GM19455 (cell line): ENCODE measurements at regions not wholly inside any gene's neighbourhood (a gene's known extent, or its start where the extent isn't known, plus 50 kb on each side); places are given as distances from the start of the nearest gene placed in this dataset.
"Not testable (repeated sequence)": the region's sequence is repeated elsewhere in the genome, so short reads cannot be mapped to it uniquely, and the experiment has no call there.

ENCODE experiments used
- ATAC-seq: cut with Tn5 transposase; IDR thresholded peaks from one replicate; pipeline ENCODE4 v1.9.1; 2021; ENCODE audit not compliant: unreplicated experiment

DNA sequence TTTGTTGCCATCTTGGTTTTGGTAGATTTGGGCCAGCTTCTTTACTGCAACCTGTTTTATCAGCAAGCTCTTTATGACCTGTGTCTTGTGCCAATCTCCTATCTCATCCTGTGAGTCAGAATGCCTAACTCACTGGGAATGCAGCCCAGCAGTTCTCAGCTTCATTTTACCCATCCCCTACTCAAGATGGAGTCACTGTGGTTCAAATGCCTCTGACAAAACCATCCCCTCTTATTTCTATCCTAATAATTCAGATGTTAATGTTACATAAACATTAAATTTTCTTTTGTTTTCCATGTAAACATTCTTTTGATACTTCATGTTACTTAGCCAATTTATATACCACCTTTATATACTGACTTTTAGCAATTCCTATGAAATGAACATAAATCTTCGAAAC, 746.3 kb downstream of the CDH18 start:
- ATAC-seq = no peak

DNA sequence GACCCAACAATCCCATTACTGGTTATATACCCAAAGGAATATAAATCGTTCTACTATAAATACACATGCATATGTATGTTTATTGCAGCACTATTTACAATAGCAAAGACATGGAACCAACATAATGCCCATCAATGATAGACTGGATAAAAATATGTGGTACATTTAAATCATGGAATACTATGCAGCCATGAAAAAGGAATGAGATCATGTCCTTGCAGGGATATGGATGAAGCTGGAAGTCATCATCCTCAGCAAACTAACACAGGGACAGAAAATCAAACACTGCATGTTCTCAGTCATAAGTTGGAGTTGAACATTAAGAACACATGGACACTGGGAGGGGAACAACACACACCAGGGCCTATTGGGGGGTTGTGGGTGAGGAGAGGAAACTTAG, 741.8 kb downstream of the CDH18 start:
- not testable (repeated sequence) for ATAC-seq

DNA sequence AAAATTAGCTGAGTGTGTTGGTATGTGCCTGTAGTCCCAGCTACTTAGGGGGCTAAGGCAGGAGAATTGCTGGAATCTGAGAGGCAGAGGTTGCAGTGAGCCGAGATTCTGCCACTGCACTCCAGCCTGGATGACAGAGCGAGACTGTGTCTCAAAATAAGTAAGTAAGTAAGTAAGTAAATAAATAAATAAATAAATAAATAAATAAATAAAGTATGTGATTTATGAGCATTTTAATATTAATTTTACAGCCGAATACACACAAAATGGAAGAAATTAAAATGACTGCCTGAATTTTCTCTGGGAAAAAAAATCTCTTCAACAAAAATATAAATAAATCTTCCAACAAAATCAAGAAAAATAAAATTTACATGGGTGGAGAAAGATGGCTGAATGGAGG, 740.7 kb downstream of the CDH18 start:
- no peak for ATAC-seq

DNA sequence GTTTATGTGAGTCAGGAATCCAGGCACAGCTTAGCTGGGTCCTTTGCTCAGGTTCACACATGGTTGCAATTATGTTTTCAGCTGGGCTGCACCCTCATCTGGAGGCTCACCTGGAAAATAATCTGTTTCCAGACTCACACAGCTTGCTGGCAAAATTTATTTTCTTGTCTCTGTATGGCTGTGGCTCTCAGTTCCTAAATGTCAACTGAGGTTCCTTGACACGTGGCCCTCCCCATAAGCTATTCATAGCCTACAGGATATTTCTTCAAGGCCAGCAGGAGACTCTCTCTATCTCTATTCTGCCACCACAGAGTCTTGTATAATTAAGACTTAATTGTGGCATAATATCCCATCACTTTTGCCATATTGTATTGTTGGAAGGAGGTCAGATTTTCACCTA, 732.0 kb downstream of the CDH18 start:
- no peak for ATAC-seq

DNA sequence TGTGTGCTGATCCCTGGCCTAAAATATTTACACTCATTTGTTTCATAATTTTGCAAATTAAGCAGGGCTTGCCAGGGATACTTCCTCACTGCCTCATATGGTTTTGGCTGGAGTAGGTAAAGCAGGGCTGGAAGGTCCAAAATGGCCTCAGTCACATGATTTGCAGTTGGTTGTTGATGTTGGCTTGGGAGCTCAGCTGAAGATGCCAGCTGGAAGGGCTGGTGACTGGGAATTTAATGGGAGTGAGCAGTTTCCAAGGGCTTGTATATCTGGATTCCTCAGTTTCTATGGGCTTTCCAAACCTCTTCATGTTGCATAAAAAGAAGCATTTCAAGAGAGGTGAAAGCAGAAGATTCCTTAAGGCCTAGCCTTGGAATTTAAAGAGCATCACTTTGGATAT, 729.3 kb downstream of the CDH18 start:
- ATAC-seq = no peak

DNA sequence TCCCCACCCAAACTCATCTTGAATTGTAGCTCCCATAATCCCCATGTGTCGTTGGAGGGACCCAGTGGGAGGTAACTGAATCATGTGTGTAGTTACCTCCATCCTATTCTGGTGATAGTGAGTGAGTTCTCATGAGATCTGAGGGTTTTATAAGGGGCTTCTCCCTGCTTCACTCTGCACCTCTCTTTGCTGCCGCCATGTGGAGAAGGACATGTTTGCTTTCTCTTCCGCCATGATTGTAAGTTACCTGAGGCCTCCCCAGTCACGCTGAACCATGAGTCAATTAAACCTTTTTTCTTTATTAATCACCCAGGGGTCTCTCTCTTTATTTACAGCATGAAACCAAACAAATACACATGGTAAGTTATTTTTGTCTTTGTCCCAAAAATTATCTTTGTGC, 726.1 kb downstream of the CDH18 start:
- no peak for ATAC-seq

DNA sequence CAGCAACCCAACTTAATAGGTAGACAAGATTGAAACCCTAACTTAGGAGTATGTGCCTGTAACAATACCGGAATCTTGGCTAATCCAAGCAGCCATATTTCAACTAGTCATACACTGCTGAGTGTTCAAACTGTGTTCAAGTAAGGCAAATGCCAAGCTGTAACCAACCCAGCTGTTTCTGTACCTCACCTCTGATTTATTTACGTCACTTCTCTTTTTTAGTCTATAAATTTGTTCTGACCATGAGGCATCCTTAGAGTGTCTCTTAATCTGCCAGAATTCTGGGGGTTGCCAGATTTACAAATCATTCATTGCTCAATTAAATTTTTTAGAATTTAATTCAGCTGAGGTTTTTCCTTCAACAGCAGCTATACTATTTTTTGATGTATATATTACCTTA, 723.2 kb downstream of the CDH18 start:
- ATAC-seq = no peak

DNA sequence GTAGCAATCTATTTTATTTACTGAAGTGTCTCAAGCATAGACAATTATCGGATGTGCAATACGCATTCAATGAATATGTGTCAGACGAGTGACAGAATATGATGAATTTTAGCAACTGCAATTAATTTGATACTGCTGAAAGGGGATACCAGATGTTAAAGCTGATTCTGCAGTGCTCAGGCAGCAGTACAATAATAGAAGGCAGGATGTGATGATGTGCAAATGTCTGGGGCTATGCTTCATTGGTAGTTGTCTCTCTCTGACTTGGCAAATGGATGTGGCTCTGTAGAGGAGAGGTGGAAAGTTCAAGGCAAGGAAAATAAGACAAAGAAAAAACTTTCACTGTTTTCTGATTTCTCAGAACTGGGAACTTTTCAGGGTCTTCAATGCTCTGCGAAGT, 721.2 kb downstream of the CDH18 start:
- no peak for ATAC-seq

DNA sequence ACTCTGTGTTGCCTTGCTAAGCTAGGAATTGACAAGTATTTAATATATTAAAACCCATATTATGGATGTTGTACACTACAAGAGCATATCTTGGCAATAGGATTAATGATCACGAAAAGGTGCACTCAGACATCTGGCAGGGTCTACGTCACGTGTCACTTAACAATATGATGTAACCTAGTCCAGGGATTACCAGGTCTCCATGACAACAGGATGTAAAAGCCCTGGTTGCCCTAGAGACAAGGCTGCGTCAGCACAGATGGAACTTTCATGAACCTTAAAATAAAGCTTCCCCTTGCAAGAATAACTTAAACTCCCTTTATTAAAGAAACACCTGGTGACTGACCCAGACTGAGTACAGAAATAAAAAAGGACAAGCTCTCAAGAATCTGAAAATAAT, 717.8 kb downstream of the CDH18 start:
- ATAC-seq = no peak

DNA sequence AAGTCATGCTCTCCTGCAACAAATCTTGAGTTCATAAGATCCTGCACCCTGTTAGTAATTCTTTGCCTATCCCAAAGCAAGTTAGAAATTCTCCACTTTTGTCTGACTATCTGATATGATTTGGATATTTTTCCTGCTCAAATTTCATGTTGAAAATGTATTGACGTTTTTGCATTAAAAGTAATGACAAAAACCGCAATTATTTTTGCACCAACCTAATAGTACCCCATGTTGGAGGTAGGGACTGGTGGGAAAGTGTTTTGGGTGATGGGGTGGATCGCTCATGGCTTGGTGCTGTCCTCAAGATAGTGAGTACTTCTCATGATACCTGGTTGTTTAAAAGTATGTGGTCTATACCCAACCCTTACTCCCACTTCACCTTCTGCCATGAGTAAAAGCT, 713.4 kb downstream of the CDH18 start:
- ATAC-seq = no peak

DNA sequence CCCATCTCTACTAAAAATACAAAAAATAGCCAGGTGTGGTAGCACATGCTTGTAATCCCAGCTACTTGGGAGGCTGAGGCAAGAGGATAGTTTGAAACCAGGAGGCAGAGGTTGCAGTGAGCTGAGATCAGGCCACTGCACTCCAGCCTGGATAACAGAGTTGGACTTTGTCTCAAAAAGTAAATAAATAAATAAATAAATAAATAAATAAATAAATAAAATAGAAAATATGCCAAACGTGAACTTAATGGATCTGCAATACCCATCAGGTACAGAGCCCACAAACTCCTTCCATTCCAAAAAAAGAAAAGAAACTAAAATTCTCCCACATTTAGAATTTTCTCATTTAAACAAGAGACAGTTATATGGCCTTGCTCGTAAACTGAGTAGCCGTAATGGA, 702.7 kb downstream of the CDH18 start:
- ATAC-seq = no peak

DNA sequence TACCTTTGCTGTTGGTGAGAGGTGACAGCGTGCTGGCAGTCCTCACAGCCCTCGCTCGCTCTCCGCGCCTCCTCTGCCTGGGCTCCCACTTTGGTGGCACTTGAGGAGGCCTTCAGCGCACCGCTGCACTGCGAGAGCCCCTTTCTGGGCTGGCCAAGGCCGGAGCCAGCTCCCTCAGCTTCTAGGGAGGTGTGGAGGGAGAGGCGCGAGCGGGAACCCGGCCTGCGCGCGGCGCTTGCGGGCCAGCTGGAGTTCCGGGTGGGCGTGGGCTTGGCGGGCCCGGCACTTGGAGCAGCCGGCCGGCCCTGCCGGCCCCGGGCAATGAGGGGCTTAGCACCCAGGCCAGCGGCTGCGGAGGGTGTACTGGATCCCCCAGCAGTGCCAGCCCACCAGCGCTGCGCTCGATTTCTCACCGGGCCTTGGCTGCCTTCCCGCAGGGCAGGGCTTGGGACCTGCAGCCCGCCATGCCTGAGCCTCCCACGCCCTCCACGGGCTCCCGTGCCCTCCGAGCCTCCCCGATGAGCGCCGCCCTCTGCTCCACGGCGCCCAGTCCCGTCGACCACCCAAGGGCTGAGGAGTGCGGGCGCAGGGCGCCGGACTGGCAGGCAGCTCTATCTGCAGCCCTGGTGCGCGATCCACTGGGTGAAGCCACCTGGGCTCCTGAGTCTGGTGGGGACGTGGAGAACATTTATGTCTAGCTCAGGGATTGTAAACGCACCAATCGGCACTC, 700.3 kb downstream of the CDH18 start:
- ATAC-seq = not testable (repeated sequence)

DNA sequence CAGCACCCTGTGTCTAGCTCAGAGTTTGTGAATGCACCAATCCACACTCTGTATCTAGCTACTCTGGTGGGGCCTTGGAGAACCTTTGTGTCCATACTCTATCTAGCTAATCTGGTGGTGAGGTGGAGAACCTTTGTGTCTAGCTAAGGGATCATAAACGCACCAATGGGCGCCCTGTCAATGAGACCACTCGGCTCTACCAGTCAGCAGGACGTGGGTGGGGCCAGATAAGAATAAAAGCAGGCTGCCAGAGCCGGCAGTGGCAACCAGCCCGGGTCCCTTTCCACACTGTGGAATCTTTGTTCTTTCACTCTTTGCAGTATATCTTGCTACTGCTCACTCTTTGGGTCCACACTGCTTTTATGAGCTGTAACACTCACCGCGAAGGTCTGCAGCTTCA, 699.7 kb downstream of the CDH18 start:
- not testable (repeated sequence) for ATAC-seq

DNA sequence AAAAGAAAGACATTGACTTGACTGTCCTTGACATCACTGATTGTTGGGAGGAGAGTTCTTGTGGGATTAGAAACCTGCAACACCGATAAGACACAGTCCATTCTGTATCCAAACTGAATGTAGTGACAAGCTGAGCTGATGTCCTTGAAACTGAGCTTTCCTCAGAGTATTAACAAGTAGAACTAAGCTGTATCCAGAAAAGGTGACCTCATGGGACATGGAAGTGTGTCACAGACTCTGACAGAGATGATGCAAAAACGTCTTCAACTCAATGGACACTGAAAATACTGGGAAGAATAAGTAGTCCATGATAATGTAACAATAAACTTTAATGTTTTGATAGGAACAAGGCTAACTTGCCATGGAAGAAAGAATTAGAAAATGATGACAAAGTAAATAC, 690.1 kb downstream of the CDH18 start:
- no peak for ATAC-seq

DNA sequence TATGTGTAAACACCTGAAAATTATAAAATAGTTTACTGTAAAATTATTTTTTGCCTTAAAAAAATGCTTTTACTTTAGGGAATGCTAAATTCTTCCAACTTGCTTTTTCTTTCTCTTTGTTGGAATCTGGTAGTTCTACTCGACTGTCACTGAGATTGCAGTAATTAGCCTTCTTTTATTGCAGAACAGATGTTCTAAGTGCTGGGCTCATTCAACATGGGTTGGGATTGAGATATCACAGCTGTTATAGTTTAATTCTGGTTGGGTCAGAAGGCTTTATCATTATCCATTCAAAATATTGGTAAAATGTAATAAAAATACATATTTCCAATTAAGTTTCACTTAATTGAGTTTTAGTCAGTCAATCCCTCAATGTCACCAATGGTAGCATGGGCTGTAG, 686.7 kb downstream of the CDH18 start:
- ATAC-seq = no peak

DNA sequence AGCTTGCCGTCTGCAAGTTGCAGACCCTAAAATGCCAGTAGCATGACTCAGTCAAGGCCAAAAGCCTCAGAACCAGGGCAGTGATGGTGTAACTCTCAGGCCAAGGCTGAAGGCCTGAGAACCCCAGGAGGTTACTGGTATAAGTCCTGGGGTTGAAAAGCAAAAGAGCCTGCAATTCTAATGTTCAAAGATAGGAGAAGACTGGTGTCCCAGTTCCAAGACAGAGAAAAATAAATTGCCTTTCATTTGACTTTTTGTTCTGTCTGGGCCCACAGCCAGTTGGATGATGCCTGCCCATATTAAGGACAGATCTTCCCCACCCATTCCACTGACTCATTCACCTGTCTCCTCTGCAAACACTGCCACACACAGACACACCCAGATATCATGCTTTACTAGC, 673.2 kb downstream of the CDH18 start:
- ATAC-seq = no peak

DNA sequence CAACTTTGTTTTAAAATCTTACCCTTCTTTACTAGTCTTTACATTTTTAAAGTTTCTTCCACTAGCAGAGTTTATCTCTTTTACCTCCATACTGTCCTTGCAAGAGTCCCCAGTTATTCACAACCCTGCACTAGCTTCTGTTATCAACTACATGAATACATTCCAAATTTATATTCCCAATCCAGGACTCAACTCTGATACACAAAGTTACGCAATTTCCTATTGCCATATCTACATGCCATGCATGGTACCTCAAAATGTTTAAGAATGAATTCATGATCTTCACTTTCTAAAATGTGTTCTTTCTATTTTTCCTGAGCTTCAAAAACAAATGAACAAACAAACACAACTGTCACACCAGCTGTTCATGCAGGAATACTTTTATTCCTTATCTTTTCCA, 668.7 kb downstream of the CDH18 start:
- ATAC-seq = no peak

DNA sequence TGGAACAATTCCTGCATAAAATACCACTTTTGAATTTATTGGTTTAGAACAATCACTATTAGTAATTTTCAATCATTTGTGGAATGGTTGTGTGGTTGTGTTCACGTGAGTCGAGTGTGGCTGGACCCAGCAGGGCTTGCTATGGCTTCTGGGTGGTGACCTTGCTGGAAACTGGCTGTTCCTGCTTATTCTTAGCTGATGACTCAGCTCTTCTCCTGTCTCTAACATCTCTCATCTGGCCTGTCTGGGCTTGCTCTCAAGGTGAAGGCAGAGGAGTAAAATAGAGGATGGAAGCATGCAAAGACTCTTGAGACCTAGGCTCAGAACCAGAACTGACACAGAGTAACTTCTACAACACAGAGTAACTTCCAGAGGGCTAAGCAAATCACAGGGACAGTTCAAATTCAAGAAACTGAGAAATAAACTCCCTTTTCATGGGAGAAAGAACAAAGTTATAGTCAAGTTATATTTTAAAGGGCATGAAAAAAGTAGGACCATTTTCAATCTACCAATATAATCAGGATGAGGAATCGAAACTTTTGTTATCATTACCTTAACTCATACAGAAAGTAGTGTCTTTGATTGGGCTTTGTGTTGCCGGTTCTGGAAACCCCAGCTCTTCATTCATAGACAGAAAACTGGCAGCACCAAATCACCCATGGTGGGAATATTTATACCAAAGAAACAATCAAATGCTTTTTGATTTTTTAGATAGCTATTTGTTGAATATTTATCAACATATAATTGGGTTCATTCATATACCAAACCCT, 665.1 kb downstream of the CDH18 start:
- ATAC-seq = no peak

DNA sequence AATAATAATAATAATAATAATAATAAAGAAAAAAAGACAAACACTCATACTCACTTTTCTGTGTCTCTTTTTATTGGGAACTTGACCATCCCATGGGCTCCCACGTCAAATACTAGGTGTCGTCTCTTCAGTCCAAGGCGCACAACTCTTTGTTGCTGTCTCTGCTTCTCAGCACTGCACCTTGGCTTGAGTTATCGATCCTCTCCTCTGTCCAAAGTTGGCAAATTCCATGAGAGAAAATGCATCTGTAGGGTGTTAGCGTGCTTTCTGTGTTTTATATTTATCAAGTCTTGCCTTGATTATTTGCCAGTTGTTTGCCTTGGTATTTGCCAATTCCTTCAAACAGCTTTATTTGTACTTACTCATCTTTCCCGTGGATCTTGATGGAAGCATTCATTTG, 653.7 kb downstream of the CDH18 start:
- no peak for ATAC-seq

DNA sequence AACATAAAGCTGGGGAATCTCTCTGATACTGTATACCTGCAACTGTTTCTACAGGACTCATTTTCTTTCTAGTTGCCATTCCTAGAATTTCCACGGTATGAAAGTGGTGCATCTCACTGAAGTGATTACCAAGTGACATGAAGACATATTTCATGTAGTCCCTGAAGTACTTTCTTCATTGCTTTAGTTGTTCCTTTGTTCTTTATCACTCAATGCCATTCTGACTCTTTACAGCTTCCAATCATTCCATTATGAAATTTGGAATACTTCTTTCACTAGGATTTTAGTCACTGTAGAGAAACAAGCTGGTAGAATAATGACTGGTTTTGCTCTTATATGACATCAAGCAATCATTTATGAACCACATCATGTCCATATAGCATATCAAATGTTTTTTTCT, 645.1 kb downstream of the CDH18 start:
- ATAC-seq = no peak

DNA sequence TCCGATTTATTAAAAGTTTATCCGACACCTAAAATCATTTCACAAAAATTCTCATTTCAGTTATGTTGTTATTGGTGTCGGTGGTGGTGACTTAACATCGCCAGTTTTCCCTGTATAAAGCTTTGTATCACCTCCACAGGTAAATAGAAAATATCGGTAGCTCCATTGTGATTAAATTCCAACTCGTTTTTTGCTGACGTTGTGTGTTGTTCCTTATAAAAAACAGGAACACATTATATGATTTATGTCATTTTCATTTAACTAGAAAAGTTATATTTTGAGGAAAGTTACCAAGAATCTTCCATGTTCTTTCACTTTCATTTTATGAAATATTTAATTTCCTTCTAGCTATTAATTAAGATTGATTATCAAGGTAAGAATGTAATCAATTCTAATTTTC, 635.9 kb downstream of the CDH18 start:
- no peak for ATAC-seq

DNA sequence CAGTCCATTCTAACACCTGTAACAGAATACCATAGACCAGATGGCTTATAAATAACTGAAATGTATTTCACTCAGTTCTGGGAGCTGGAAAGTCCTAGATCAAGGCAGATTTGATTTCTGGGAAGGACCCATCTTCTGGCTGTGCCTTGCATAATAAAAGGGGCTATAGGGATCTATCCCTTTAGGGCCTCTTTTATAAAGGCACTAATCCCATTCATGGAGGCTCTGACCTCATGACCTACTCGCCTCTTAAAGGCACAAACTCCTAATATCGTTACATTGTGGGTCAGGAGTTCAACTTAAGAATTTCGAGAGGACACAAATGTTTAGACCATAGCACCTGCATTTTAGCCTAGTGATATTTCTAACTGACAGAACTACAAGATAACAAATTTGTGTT, 619.0 kb downstream of the CDH18 start:
- no peak for ATAC-seq

DNA sequence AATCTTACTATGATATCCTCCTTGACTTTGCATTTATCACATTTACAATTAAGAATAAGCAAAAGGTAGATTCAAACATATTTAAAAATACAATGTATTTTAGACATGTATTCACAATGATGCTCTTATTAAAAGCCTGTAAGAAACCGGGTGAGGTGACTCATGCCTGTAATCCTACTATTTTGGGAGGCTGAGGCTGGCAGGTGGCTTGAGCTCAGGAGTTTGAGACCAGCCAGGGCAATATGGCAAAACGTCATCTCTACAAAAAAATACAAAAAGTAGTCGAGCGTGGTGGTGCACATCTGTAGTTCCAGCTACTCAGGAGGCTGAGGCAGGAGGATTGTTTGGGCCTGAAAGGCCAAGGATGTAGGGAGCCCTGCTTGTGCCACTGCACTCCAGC, 618.4 kb downstream of the CDH18 start:
- no peak for ATAC-seq
